Stomach (tissue), 8 donors: ENCODE measurements at regions not wholly inside any gene's neighbourhood (a gene's known extent, or its start where the extent isn't known, plus 50 kb on each side); places are given as distances from the start of the nearest gene placed in this dataset.

ENCODE experiments used
- DNase-seq, 2 donors: peaks; one replicate each; pipeline versions ENCODE4 v3.0.0 to v3.0.0-alpha.2; 2013 to 2019
- H3K27ac ChIP-seq, 5 donors: fragments of 200-600 bp in 4 of 5; sonication (generic) in 4 of 5; one replicate each; pipeline ENCODE4 v1.5.1; 2013 to 2019; ENCODE audit warnings: mild to moderate bottlenecking in 1 of 5, moderate library complexity in 1 of 5
- H3K27me3 ChIP-seq, 3 donors: fragments of 200-600 bp; sonication (generic); one replicate each; pipeline ENCODE4 v1.5.1; 2017 to 2019; ENCODE audit warnings: mixed run types in 1 of 3
- H3K36me3 ChIP-seq, 4 donors: fragments of 200-600 bp; sonication (generic); 1 replicate in 3 of 4; 2 replicates in 1 of 4; pipeline ENCODE4 v1.5.1; 2016 to 2019
- H3K4me1 ChIP-seq, 4 donors: fragments of 200-600 bp; sonication (generic); one replicate each; pipeline ENCODE4 v1.5.1; 2016 to 2019
- H3K4me3 ChIP-seq, 4 donors: fragments of 200-600 bp; sonication (generic) in 3 of 4; one replicate each; pipeline ENCODE4 v1.5.1; 2016 to 2019; ENCODE audit warnings: mild to moderate bottlenecking in 1 of 4
- H3K9me3 ChIP-seq, 4 donors: fragments of 200-600 bp; sonication (generic); one replicate each; pipeline ENCODE4 v1.5.1; 2016 to 2019
- CTCF ChIP-seq, 7 experiments: fragments of 450-650 bp in 4 of 7; fragments of 200-600 bp in 3 of 7; sonication (generic) in 3 of 7; IDR thresholded peaks; one replicate each; pipeline ENCODE4 v1.5.1; 2016 to 2019; ENCODE audit warnings: antibody characterized with exemption in 7 of 7, control low read depth in 2 of 7, mild to moderate bottlenecking in 1 of 7
- EP300 ChIP-seq: sonication (generic); formaldehyde crosslinking; IDR thresholded peaks from one replicate; pipeline ENCODE4 v1.6.1; 2017; ENCODE audit warnings: antibody characterized with exemption
- POLR2A ChIP-seq, 4 donors: fragments of 450-650 bp; IDR thresholded peaks; one replicate each; pipeline ENCODE4 v1.6.1; 2016; ENCODE audit warnings: antibody characterized with exemption in 4 of 4, control low read depth in 2 of 4, mild to moderate bottlenecking in 1 of 4, moderate library complexity in 1 of 4
- POLR2AphosphoS5 ChIP-seq, 3 donors: sonication (generic); formaldehyde crosslinking; IDR thresholded peaks; one replicate each; pipeline ENCODE4 v1.6.1; 2016; ENCODE audit warnings: antibody characterized with exemption in 3 of 3
- WGBS, 5 donors: extraction: QIAGEN DNeasy Blood & Tissue Kit in 3 of 5; methylation state at CpG; one replicate each; pipeline versions ENCODE4 v1.1.5 to v1.1.7; 2013 to 2018; 5-methylcytosine and 5-hydroxymethylcytosine counted together
- intact Hi-C: fragments of 100-400 bp; cut with DNase I; formaldehyde crosslinking; loops from one replicate; pipeline ENCODE4 v1.15.1; 2023; ENCODE audit warnings: low total_unique reads
- donor health status: healthy with polysubstance abuse.
- donor health status: Bipolar disorder and iron deficiency.
- donor health status: healthy.

- Histone ChIP-seq H3K36me3 (no peaks in the 10 kb centered on the region), H3K4me1 (no peaks in the 10 kb centered on the region)
These were observed 263.0 kb upstream of the JAG1 start for GRCh38 chr20:10936786-10937185.

GRCh38 chr20:10939331-10939941, 265.6 kb upstream of the JAG1 start:
- no peaks in the 10 kb centered on the region for H3K36me3 ChIP-seq
- intact Hi-C loops, result no loop called here
- H3K27me3 ChIP-seq, result no peaks in the 10 kb centered on the region
- no peak overlapping the region for H3K4me3 ChIP-seq
- no peaks in the 10 kb centered on the region for H3K4me1 ChIP-seq
- H3K27ac ChIP-seq, result no peak overlapping the region
- H3K9me3 ChIP-seq, result no peaks in the 10 kb centered on the region
- 86 to 99% (median 97%) methylated on average over 2 of the region's 2 CpGs for WGBS, 5 donors
- TF ChIP-seq POLR2AphosphoS5 (IDR thresholded peaks at IDR 0.05) (no peak), CTCF (IDR thresholded peaks at IDR 0.05) (no peak), POLR2A (IDR thresholded peaks at IDR 0.05) (no peak), EP300 (no peak)
- DNase-seq, result no peak

More at GRCh38 chr20:10936786-10937185, 263.0 kb upstream of the JAG1 start:
- DNase-seq, result no peak
- 77 to 92% (median 87%) methylated on average over 2 of the region's 2 CpGs for WGBS, 5 donors
- Histone ChIP-seq H3K27me3 (no peaks in the 10 kb centered on the region), H3K9me3 (no peaks in the 10 kb centered on the region), H3K4me3 (no peak overlapping the region), H3K27ac (no peak overlapping the region)
- intact Hi-C loops, result no loop called here
- TF ChIP-seq POLR2A (IDR thresholded peaks at IDR 0.05) (no peak), CTCF (IDR thresholded peaks at IDR 0.05) (no peak), POLR2AphosphoS5 (IDR thresholded peaks at IDR 0.05) (no peak), EP300 (no peak)

- Histone ChIP-seq H3K27ac (no peak overlapping the region), H3K36me3 (no peaks in the 10 kb centered on the region), H3K4me1 (no peaks in the 10 kb centered on the region), H3K4me3 (no peak overlapping the region), H3K9me3 (no peaks in the 10 kb centered on the region), H3K27me3 (no peaks in the 10 kb centered on the region)
- no peak for DNase-seq
- WGBS, 5 donors, result 64 to 82% (median 71%) methylated on average over 4 of the region's 4 CpGs
- TF ChIP-seq CTCF (IDR thresholded peaks at IDR 0.05) (no peak), POLR2A (IDR thresholded peaks at IDR 0.05) (no peak), EP300 (no peak), POLR2AphosphoS5 (IDR thresholded peaks at IDR 0.05) (no peak)
- intact Hi-C loops, result no loop called here
These were observed 267.1 kb upstream of the JAG1 start for GRCh38 chr20:10940941-10941340.

- Histone ChIP-seq H3K36me3 (no peaks in the 10 kb centered on the region), H3K9me3 (no peaks in the 10 kb centered on the region), H3K4me1 (no peaks in the 10 kb centered on the region), H3K27ac (no peak overlapping the region), H3K27me3 (no peaks in the 10 kb centered on the region), H3K4me3 (no peak overlapping the region)
- intact Hi-C loops, result no loop called here
- WGBS, 5 donors, result 71 to 87% (median 84%) methylated on average over 4 of the region's 4 CpGs
- TF ChIP-seq CTCF (IDR thresholded peaks at IDR 0.05), result no peak
- TF ChIP-seq POLR2A (IDR thresholded peaks at IDR 0.05), result no peak
- TF ChIP-seq EP300, result no peak
- TF ChIP-seq POLR2AphosphoS5 (IDR thresholded peaks at IDR 0.05), result no peak
- no peak for DNase-seq
These were observed 270.0 kb upstream of the JAG1 start for GRCh38 chr20:10943686-10944265.
